GM23338 (cell line): ENCODE measurements at regions not wholly inside any gene's neighbourhood (a gene's known extent, or its start where the extent isn't known, plus 50 kb on each side); places are given as distances from the start of the nearest gene placed in this dataset.

ENCODE experiments used
- ATAC-seq: fragments of 200-7000 bp; cut with Tn5 transposase; 3 replicates; pipeline ENCODE4 v1.9.1; 2020
- DNase-seq: peaks from one replicate; pipeline ENCODE4 v3.0.0-alpha.2; 2015; ENCODE audit warnings: low spot score
- H2AFZ ChIP-seq: fragments of 200-600 bp; sonication (generic); 2 replicates; pipeline ENCODE4 v1.8.0; 2016; ENCODE audit warnings: antibody characterized with exemption, mild to moderate bottlenecking, moderate library complexity
- H3F3A ChIP-seq: fragments of 200-600 bp; sonication (generic); replicated peaks from 2 replicates; pipeline ENCODE4 v1.8.0; 2017; ENCODE audit warnings: antibody characterized with exemption, mixed run types, low read depth
- H3K27ac ChIP-seq: fragments of 200-600 bp; sonication (generic); 2 replicates; pipeline ENCODE4 v1.6.1; 2016; ENCODE audit warnings: low read depth
- H3K27me3 ChIP-seq: fragments of 200-600 bp; sonication (generic); 2 replicates; pipeline ENCODE4 v1.8.0; 2016; ENCODE audit warnings: mild to moderate bottlenecking, mixed run types, moderate library complexity; ENCODE audit not compliant: insufficient read depth
- H3K36me3 ChIP-seq: fragments of 200-600 bp; sonication (generic); 2 replicates; pipeline ENCODE4 v1.8.0; 2016; ENCODE audit warnings: mild to moderate bottlenecking; ENCODE audit not compliant: insufficient read depth
- H3K4me1 ChIP-seq: fragments of 200-600 bp; sonication (generic); 2 replicates; pipeline ENCODE4 v1.8.0; 2016; ENCODE audit warnings: mild to moderate bottlenecking, moderate library complexity; ENCODE audit not compliant: insufficient read depth
- H3K4me2 ChIP-seq: fragments of 200-600 bp; sonication (generic); 2 replicates; pipeline ENCODE4 v1.7.1; 2017; ENCODE audit warnings: mixed run types
- H3K4me3 ChIP-seq: fragments of 200-600 bp; sonication (generic); 2 replicates; pipeline ENCODE4 v1.6.1; 2016; ENCODE audit warnings: mixed run types
- H3K79me2 ChIP-seq: fragments of 200-600 bp; sonication (generic); replicated peaks from 2 replicates; pipeline ENCODE4 v1.8.0; 2017; ENCODE audit warnings: mild to moderate bottlenecking; ENCODE audit not compliant: insufficient read depth
- H3K9me2 ChIP-seq: fragments of 200-600 bp; sonication (generic); 2 replicates; pipeline ENCODE4 v1.8.0; 2017; ENCODE audit not compliant: insufficient read depth
- H4K20me1 ChIP-seq: fragments of 200-600 bp; sonication (generic); replicated peaks from 2 replicates; pipeline ENCODE4 v1.8.0; 2017; ENCODE audit warnings: mild to moderate bottlenecking; ENCODE audit not compliant: insufficient read depth
- H3K27ac Mint-ChIP-seq: 2 replicates; pipeline ENCODE4 v1.8.0; 2020; ENCODE audit warnings: inconsistent platforms, mild to moderate bottlenecking, moderate library complexity, mixed read lengths
- H3K27me3 Mint-ChIP-seq: 3 replicates; pipeline ENCODE4 v1.8.0; 2022; ENCODE audit warnings: low read depth, mild to moderate bottlenecking, moderate library complexity, mixed read lengths, inconsistent platforms; ENCODE audit not compliant: insufficient read depth, poor library complexity
- H3K36me3 Mint-ChIP-seq: 3 replicates; pipeline ENCODE4 v1.8.0; 2021; ENCODE audit warnings: low read depth, mild to moderate bottlenecking, inconsistent platforms, moderate library complexity, mixed read lengths
- H3K4me1 Mint-ChIP-seq: 3 replicates; pipeline ENCODE4 v1.8.0; 2020; ENCODE audit warnings: mild to moderate bottlenecking, inconsistent platforms, mixed read lengths
- H3K4me3 Mint-ChIP-seq: 3 replicates; pipeline ENCODE4 v1.8.0; 2021; ENCODE audit warnings: moderate library complexity, mild to moderate bottlenecking, inconsistent platforms, mixed read lengths
- H3K9me3 Mint-ChIP-seq: 3 replicates; pipeline ENCODE4 v1.8.0; 2020; ENCODE audit warnings: moderate library complexity, mild to moderate bottlenecking, inconsistent platforms, mixed read lengths
- JUNB ChIP-seq: IDR thresholded peaks from one replicate; pipeline ENCODE4 v1.6.1; 2016; ENCODE audit warnings: antibody characterized with exemption; ENCODE audit not compliant: unreplicated experiment
- NANOG ChIP-seq: IDR thresholded peaks from 2 replicates; pipeline ENCODE4 v1.6.1; 2016; ENCODE audit warnings: antibody characterized with exemption, borderline replicate concordance
- POLR2AphosphoS5 ChIP-seq: IDR thresholded peaks from 2 replicates; pipeline ENCODE4 v1.6.1; 2016; ENCODE audit warnings: antibody characterized with exemption, low read depth
- ZNF114 ChIP-seq: fragments of 250-450 bp; sonication (Bioruptor Pico); IDR thresholded peaks from 2 replicates; pipeline ENCODE4 v1.5.0; 2020; ENCODE audit warnings: mild to moderate bottlenecking, moderate library complexity
- ZNF331 ChIP-seq: fragments of 250-450 bp; sonication (Bioruptor Pico); IDR thresholded peaks from 2 replicates; pipeline ENCODE4 v1.5.0; 2020; ENCODE audit warnings: low read depth, mild to moderate bottlenecking, moderate library complexity
- TF ChIP-seq, protein P1 (sequence below): IDR thresholded peaks from one replicate; pipeline ENCODE4 v1.6.1; 2018; ENCODE audit warnings: antibody characterized with exemption; ENCODE audit not compliant: unreplicated experiment
- TF ChIP-seq, protein P2 (sequence below): IDR thresholded peaks from 2 replicates; pipeline ENCODE4 v1.6.1; 2016; ENCODE audit warnings: antibody characterized with exemption
- TF ChIP-seq, protein P3 (sequence below): fragments of 250-450 bp; sonication (Bioruptor Pico); IDR thresholded peaks from 2 replicates; pipeline ENCODE4 v1.5.0; 2020; ENCODE audit warnings: mild to moderate bottlenecking, moderate library complexity
- TF ChIP-seq, protein P4 (sequence below), 2 experiments: fragments of 200-600 bp in 1 of 2; sonication (generic) in 1 of 2; conservative IDR thresholded peaks; 2 replicates each; pipeline versions ENCODE4 v1.5.1 to v1.6.1; 2016 to 2017; ENCODE audit warnings: antibody characterized with exemption in 2 of 2, low read depth in 2 of 2, mild to moderate bottlenecking in 2 of 2, moderate library complexity in 1 of 2

DNA sequence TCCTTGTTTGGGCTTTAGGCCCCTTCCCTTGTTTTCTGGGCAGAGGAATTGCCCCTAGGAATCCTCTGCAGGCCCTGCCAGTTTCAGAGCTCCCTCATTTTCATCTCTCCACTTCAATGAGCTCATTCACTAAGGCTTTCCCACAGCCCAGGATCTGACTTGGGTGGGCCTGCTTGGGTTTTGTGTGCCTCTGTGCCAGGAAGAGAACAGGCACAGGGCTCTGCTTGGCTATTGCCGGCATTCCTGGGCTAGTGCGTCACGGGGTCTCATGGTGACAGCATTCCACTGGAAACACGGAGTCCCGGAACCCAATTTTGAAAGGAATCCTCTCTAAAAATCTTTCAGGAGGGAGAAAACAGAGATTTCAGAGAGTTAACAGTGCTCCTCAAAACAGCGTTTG, 150.5 kb downstream of the VCX3A start:
- H3K27ac Mint-ChIP-seq: no peak overlapping the region
- Histone ChIP-seq H3K4me3 (no peak overlapping the region), H4K20me1 (no peaks in the 10 kb centered on the region), H3K27me3 (no peaks in the 10 kb centered on the region), H3K79me2 (no peaks in the 10 kb centered on the region), H3K27ac (no peak overlapping the region), H3K4me2 (no peak overlapping the region), H3K9me2 (no peaks in the 10 kb centered on the region), H3K4me1 (peaks cover 15% of the 10 kb centered on the region; the same call in 1 of the 2 replicates), H3K36me3 (no peaks in the 10 kb centered on the region), H3F3A (no peaks in the 10 kb centered on the region), H2AFZ (no peak overlapping the region)
- no peak for DNase-seq
- peaks cover 27% of the 10 kb centered on the region for H3K4me1 Mint-ChIP-seq
- TF ChIP-seq, protein P1, sequence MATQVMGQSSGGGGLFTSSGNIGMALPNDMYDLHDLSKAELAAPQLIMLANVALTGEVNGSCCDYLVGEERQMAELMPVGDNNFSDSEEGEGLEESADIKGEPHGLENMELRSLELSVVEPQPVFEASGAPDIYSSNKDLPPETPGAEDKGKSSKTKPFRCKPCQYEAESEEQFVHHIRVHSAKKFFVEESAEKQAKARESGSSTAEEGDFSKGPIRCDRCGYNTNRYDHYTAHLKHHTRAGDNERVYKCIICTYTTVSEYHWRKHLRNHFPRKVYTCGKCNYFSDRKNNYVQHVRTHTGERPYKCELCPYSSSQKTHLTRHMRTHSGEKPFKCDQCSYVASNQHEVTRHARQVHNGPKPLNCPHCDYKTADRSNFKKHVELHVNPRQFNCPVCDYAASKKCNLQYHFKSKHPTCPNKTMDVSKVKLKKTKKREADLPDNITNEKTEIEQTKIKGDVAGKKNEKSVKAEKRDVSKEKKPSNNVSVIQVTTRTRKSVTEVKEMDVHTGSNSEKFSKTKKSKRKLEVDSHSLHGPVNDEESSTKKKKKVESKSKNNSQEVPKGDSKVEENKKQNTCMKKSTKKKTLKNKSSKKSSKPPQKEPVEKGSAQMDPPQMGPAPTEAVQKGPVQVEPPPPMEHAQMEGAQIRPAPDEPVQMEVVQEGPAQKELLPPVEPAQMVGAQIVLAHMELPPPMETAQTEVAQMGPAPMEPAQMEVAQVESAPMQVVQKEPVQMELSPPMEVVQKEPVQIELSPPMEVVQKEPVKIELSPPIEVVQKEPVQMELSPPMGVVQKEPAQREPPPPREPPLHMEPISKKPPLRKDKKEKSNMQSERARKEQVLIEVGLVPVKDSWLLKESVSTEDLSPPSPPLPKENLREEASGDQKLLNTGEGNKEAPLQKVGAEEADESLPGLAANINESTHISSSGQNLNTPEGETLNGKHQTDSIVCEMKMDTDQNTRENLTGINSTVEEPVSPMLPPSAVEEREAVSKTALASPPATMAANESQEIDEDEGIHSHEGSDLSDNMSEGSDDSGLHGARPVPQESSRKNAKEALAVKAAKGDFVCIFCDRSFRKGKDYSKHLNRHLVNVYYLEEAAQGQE: no peak
- TF ChIP-seq POLR2AphosphoS5 (no peak), ZNF114 (CRISPR knock-in tag) (no peak), ZNF331 (CRISPR knock-in tag) (no peak), JUNB (no peak), NANOG (no peak)
- TF ChIP-seq, protein P2, sequence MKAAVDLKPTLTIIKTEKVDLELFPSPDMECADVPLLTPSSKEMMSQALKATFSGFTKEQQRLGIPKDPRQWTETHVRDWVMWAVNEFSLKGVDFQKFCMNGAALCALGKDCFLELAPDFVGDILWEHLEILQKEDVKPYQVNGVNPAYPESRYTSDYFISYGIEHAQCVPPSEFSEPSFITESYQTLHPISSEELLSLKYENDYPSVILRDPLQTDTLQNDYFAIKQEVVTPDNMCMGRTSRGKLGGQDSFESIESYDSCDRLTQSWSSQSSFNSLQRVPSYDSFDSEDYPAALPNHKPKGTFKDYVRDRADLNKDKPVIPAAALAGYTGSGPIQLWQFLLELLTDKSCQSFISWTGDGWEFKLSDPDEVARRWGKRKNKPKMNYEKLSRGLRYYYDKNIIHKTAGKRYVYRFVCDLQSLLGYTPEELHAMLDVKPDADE: no peak
- TF ChIP-seq, protein P3, sequence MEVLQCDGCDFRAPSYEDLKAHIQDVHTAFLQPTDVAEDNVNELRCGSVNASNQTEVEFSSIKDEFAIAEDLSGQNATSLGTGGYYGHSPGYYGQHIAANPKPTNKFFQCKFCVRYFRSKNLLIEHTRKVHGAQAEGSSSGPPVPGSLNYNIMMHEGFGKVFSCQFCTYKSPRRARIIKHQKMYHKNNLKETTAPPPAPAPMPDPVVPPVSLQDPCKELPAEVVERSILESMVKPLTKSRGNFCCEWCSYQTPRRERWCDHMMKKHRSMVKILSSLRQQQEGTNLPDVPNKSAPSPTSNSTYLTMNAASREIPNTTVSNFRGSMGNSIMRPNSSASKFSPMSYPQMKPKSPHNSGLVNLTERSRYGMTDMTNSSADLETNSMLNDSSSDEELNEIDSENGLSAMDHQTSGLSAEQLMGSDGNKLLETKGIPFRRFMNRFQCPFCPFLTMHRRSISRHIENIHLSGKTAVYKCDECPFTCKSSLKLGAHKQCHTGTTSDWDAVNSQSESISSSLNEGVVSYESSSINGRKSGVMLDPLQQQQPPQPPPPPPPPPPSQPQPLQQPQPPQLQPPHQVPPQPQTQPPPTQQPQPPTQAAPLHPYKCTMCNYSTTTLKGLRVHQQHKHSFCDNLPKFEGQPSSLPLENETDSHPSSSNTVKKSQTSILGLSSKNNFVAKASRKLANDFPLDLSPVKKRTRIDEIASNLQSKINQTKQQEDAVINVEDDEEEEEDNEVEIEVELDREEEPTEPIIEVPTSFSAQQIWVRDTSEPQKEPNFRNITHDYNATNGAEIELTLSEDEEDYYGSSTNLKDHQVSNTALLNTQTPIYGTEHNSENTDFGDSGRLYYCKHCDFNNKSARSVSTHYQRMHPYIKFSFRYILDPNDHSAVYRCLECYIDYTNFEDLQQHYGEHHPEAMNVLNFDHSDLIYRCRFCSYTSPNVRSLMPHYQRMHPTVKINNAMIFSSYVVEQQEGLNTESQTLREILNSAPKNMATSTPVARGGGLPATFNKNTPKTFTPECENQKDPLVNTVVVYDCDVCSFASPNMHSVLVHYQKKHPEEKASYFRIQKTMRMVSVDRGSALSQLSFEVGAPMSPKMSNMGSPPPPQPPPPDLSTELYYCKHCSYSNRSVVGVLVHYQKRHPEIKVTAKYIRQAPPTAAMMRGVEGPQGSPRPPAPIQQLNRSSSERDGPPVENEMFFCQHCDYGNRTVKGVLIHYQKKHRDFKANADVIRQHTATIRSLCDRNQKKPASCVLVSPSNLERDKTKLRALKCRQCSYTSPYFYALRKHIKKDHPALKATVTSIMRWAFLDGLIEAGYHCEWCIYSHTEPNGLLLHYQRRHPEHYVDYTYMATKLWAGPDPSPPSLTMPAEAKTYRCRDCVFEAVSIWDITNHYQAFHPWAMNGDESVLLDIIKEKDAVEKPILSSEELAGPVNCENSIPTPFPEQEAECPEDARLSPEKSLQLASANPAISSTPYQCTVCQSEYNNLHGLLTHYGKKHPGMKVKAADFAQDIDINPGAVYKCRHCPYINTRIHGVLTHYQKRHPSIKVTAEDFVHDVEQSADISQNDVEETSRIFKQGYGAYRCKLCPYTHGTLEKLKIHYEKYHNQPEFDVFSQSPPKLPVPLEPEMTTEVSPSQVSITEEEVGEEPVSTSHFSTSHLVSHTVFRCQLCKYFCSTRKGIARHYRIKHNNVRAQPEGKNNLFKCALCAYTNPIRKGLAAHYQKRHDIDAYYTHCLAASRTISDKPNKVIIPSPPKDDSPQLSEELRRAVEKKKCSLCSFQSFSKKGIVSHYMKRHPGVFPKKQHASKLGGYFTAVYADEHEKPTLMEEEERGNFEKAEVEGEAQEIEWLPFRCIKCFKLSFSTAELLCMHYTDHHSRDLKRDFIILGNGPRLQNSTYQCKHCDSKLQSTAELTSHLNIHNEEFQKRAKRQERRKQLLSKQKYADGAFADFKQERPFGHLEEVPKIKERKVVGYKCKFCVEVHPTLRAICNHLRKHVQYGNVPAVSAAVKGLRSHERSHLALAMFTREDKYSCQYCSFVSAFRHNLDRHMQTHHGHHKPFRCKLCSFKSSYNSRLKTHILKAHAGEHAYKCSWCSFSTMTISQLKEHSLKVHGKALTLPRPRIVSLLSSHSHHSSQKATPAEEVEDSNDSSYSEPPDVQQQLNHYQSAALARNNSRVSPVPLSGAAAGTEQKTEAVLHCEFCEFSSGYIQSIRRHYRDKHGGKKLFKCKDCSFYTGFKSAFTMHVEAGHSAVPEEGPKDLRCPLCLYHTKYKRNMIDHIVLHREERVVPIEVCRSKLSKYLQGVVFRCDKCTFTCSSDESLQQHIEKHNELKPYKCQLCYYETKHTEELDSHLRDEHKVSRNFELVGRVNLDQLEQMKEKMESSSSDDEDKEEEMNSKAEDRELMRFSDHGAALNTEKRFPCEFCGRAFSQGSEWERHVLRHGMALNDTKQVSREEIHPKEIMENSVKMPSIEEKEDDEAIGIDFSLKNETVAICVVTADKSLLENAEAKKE (CRISPR knock-in tag): no peak
- TF ChIP-seq, protein P4, sequence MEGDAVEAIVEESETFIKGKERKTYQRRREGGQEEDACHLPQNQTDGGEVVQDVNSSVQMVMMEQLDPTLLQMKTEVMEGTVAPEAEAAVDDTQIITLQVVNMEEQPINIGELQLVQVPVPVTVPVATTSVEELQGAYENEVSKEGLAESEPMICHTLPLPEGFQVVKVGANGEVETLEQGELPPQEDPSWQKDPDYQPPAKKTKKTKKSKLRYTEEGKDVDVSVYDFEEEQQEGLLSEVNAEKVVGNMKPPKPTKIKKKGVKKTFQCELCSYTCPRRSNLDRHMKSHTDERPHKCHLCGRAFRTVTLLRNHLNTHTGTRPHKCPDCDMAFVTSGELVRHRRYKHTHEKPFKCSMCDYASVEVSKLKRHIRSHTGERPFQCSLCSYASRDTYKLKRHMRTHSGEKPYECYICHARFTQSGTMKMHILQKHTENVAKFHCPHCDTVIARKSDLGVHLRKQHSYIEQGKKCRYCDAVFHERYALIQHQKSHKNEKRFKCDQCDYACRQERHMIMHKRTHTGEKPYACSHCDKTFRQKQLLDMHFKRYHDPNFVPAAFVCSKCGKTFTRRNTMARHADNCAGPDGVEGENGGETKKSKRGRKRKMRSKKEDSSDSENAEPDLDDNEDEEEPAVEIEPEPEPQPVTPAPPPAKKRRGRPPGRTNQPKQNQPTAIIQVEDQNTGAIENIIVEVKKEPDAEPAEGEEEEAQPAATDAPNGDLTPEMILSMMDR (conservative IDR thresholded peaks at IDR 0.05; ENCODE audit: low read depth in 2 of 2): no peak
- no peak overlapping the region for H3K4me3 Mint-ChIP-seq
- ATAC-seq: no peak
- no peaks in the 10 kb centered on the region for H3K27me3 Mint-ChIP-seq
- H3K9me3 Mint-ChIP-seq: no peaks in the 10 kb centered on the region
- no peaks in the 10 kb centered on the region for H3K36me3 Mint-ChIP-seq
